ENCODE measurements at regions not wholly inside any gene's neighbourhood (a gene's known extent, or its start where the extent isn't known, plus 50 kb on each side); places are given as distances from the start of the nearest gene placed in this dataset.

DNA sequence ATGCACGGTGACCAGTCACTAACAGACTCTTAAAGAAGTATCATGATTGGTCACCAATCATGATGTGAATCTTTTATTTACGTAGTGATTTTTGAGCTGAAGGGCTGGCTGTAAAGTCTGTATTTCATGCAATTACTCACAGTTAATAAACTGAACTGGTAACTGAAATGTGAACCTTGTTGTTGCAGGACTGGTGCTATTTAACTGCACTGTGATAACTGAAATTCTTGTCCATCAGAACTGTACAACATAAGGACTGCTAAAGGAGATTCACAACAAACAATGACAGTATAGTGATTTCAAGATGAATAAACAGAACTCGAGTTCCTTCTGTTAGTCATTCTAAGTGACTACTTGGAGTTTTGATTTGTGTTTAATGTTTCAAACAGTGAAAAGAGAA, 316.6 kb downstream of the TPBG start:
- Histone ChIP-seq H3K4me1 (no peaks in the 10 kb centered on the region), H3K9me3 (peaks cover 4% of the 10 kb centered on the region), H3K4me3 (no peak overlapping the region), H3K27ac (no peak overlapping the region), H3K36me3 (no peaks in the 10 kb centered on the region), H3K27me3 (no peaks in the 10 kb centered on the region)
- WGBS: 75% methylated on average over 3 of the region's 3 CpGs
- TF ChIP-seq, protein P1, sequence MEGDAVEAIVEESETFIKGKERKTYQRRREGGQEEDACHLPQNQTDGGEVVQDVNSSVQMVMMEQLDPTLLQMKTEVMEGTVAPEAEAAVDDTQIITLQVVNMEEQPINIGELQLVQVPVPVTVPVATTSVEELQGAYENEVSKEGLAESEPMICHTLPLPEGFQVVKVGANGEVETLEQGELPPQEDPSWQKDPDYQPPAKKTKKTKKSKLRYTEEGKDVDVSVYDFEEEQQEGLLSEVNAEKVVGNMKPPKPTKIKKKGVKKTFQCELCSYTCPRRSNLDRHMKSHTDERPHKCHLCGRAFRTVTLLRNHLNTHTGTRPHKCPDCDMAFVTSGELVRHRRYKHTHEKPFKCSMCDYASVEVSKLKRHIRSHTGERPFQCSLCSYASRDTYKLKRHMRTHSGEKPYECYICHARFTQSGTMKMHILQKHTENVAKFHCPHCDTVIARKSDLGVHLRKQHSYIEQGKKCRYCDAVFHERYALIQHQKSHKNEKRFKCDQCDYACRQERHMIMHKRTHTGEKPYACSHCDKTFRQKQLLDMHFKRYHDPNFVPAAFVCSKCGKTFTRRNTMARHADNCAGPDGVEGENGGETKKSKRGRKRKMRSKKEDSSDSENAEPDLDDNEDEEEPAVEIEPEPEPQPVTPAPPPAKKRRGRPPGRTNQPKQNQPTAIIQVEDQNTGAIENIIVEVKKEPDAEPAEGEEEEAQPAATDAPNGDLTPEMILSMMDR (IDR thresholded peaks at IDR 0.05): no peak
- TF ChIP-seq POLR2A (IDR thresholded peaks at IDR 0.05): no peak
- TF ChIP-seq POLR2AphosphoS5 (IDR thresholded peaks at IDR 0.05): no peak
- no peak for TF ChIP-seq EP300 (IDR thresholded peaks at IDR 0.05)
- no peak for DNase-seq (ENCODE audit: low spot score in 2 of 2)

DNA sequence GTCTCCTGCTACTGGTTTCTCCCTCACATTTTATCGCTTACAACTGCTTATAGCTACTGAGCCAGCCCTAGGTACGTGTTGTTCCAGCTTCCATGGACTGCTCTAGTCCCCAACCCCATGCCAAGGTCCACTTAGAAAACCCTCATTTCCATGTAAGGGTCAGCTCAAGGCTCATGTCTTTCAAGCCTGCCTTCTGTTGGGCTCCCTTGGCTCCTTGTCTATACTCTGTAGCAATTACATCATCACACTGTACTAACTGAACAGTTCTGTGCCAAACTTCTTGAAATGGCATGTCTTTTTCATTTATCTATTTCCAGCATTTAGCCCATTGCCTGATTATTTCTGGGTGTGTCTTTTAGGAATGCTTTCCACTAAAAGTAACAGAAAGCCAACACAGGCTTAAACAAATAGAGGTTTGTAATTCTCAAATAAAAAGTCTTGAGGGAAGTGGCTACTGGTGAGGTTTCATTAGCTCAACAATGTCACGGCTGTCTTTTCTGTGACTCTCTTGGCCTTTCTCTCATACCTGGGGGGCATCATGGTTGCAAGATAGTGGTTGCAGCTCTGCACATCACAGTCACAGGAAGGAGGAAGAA, 317.6 kb downstream of the TPBG start:
- DNase-seq (ENCODE audit: low spot score in 2 of 2): no peak
- Histone ChIP-seq H3K27ac (no peak overlapping the region), H3K4me1 (no peaks in the 10 kb centered on the region), H3K4me3 (no peak overlapping the region), H3K36me3 (no peaks in the 10 kb centered on the region), H3K9me3 (no peaks in the 10 kb centered on the region), H3K27me3 (no peaks in the 10 kb centered on the region)
- WGBS: 57% methylated on average over 3 of the region's 3 CpGs
- TF ChIP-seq POLR2AphosphoS5 (IDR thresholded peaks at IDR 0.05) (no peak), EP300 (IDR thresholded peaks at IDR 0.05) (no peak), POLR2A (IDR thresholded peaks at IDR 0.05) (no peak)
- TF ChIP-seq, protein P1 (IDR thresholded peaks at IDR 0.05): no peak

DNA sequence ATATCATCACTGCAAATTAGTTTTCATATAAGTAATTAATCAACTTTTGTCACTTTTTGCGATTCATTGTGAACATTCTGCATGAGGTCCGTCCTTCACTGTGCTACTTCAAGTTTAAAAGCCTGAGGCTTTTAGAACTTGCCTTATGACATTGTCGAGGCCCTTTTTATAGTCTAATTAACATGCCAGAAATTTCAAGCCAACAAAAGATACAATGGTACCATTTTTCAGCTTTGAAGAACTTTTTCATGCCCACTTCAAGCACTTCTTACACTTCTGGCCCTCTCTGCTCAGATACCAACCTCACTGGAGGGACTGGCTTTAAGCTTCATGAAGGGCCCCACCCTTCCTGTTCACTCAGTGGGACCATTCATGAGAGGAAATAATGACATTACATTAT, 323.1 kb downstream of the TPBG start:
- WGBS: 58% methylated on average over 3 of the region's 3 CpGs
- TF ChIP-seq EP300 (IDR thresholded peaks at IDR 0.05): no peak
- TF ChIP-seq POLR2A (IDR thresholded peaks at IDR 0.05): no peak
- no peak for TF ChIP-seq POLR2AphosphoS5 (IDR thresholded peaks at IDR 0.05)
- TF ChIP-seq, protein P1 (IDR thresholded peaks at IDR 0.05): no peak

DNA sequence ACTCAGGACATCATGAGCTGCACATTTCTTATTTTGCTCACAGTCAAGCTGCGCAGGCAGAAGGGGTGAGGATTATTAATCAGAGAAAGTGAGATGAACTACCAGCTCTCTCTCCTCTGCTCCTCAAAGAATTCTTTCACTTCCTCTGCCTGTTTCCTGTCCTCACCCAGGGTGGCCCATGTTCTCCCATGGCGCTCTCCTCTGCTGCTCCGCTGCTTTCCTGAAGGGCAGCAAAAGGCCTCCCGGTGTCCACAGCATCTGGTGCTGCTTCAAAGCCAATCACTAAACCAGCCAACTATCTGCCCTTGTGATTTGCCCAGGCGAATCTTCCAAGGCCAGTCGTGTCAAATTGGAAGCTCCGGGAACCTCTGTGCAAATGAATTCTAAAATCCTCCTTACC, 324.2 kb downstream of the TPBG start:
- Histone ChIP-seq H3K36me3 (no peaks in the 10 kb centered on the region), H3K9me3 (no peaks in the 10 kb centered on the region), H3K4me1 (no peaks in the 10 kb centered on the region), H3K4me3 (no peak overlapping the region), H3K27me3 (no peaks in the 10 kb centered on the region), H3K27ac (no peak overlapping the region)
- TF ChIP-seq EP300 (IDR thresholded peaks at IDR 0.05): no peak
- TF ChIP-seq POLR2A (IDR thresholded peaks at IDR 0.05): no peak
- TF ChIP-seq POLR2AphosphoS5 (IDR thresholded peaks at IDR 0.05): no peak
- TF ChIP-seq, protein P1 (IDR thresholded peaks at IDR 0.05): no peak
- 55% methylated on average over 7 of the region's 7 CpGs for WGBS
- DNase-seq (ENCODE audit: low spot score in 2 of 2): no peak

More for the DNA sequence above, 323.1 kb downstream of the TPBG start:
- H3K27ac ChIP-seq: no peak overlapping the region
- H3K27me3 ChIP-seq: no peaks in the 10 kb centered on the region
- H3K9me3 ChIP-seq: no peaks in the 10 kb centered on the region
- no peak overlapping the region for H3K4me3 ChIP-seq
- no peak for DNase-seq (ENCODE audit: low spot score in 2 of 2)
- H3K36me3 ChIP-seq: no peaks in the 10 kb centered on the region
- no peaks in the 10 kb centered on the region for H3K4me1 ChIP-seq

DNA sequence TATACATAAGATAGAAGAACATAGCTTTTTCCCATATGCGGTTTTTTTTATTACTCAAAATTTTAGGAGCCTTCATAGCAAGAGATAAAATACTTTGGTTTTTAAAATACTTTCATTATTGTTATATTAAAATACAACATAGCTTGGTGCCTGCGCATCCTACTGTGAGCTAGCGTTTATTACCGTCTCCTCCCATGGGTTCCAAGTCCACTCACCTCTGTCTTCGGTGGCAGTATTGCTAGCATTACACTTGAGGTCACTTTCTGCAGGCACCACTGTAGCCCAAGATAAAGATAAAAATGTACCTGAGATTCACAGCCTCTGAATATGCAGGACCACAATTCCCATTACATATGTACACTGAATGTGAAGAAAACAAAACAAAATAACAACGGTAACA, 326.7 kb downstream of the TPBG start:
- no peaks in the 10 kb centered on the region for H3K27me3 ChIP-seq
- TF ChIP-seq POLR2AphosphoS5 (IDR thresholded peaks at IDR 0.05) (no peak), POLR2A (IDR thresholded peaks at IDR 0.05) (no peak), EP300 (IDR thresholded peaks at IDR 0.05) (no peak)
- TF ChIP-seq, protein P1 (IDR thresholded peaks at IDR 0.05): no peak
- WGBS: 96% methylated on average over 6 of the region's 6 CpGs
- DNase-seq (ENCODE audit: low spot score in 2 of 2): no peak
- H3K4me3 ChIP-seq: no peak overlapping the region
- no peak overlapping the region for H3K27ac ChIP-seq
- H3K36me3 ChIP-seq: no peaks in the 10 kb centered on the region
- H3K9me3 ChIP-seq: no peaks in the 10 kb centered on the region
- no peaks in the 10 kb centered on the region for H3K4me1 ChIP-seq

All from suprapubic skin (tissue), 4 donors.